IMR-90 (cell line): ENCODE measurements at regions not wholly inside any gene's neighbourhood (a gene's known extent, or its start where the extent isn't known, plus 50 kb on each side); places are given as distances from the start of the nearest gene placed in this dataset.

Experiments used
- ATAC-seq: fragments of 200-7000 bp; cut with Tn5 transposase; 2 replicates; pipeline ENCODE4 v1.9.1; 2020; ENCODE audit warnings: low read depth, mild to moderate bottlenecking, moderate library complexity
- BruUV-seq: library from RNA; stranded (reverse); fragments of 400-500 nt; replicated peaks from 2 replicates; lab custom pipeline; 2021; lab: Mats Ljungman, UMichigan
- CTCF ChIA-PET: fragments of 300-600 bp; formaldehyde crosslinking; extraction: SDS; loops from one replicate; lab custom pipeline; 2021; ENCODE audit warnings: antibody characterized with exemption; lab: Yijun Ruan, JAX
- POLR2A ChIA-PET: fragments of 300-600 bp; sonication (Branson Sonifier 250); formaldehyde crosslinking; loops from one replicate; lab custom pipeline; 2022; ENCODE audit warnings: antibody characterized with exemption; ENCODE audit not compliant: unreplicated experiment; lab: Charles Lee
- DNase-seq: peaks from one replicate; pipeline ENCODE4 v3.0.0; 2013
- H2AFZ ChIP-seq: replicated peaks from 2 replicates; pipeline ENCODE3; 2013; ENCODE audit warnings: low read length, mild to moderate bottlenecking; ENCODE audit not compliant: poor library complexity
- H2AK5ac ChIP-seq: 2 replicates; pipeline ENCODE4 v1.6.1; 2013; ENCODE audit warnings: low read depth, low read length, inconsistent platforms
- H2AK9ac ChIP-seq: replicated peaks from 2 replicates; pipeline ENCODE3; 2013; ENCODE audit warnings: mild to moderate bottlenecking, low read depth, low read length, moderate library complexity; ENCODE audit not compliant: poor library complexity
- H2BK120ac ChIP-seq: 2 replicates; pipeline ENCODE4 v1.6.1; 2013; ENCODE audit warnings: low read depth, low read length, inconsistent platforms
- H2BK15ac ChIP-seq: 3 replicates; pipeline ENCODE4 v1.6.1; 2013; ENCODE audit warnings: low read depth, low read length, inconsistent platforms
- H2BK20ac ChIP-seq: 2 replicates; pipeline ENCODE4 v1.6.1; 2013; ENCODE audit warnings: low read depth, mild to moderate bottlenecking, inconsistent platforms, low read length, moderate library complexity
- H2BK5ac ChIP-seq: 2 replicates; pipeline ENCODE4 v1.6.1; 2013; ENCODE audit warnings: mild to moderate bottlenecking, low read depth, low read length, inconsistent platforms; ENCODE audit not compliant: poor library complexity, severe bottlenecking
- H3K14ac ChIP-seq: replicated peaks from 2 replicates; pipeline ENCODE4 v1.6.1; 2013; ENCODE audit warnings: low read depth, low read length, inconsistent platforms
- H3K18ac ChIP-seq: 2 replicates; pipeline ENCODE4 v1.6.1; 2013; ENCODE audit warnings: low read depth, low read length, control low read depth
- H3K23ac ChIP-seq: 2 replicates; pipeline ENCODE4 v1.6.1; 2013; ENCODE audit warnings: low read depth, low read length, inconsistent platforms
- H3K27ac ChIP-seq: 2 replicates; pipeline ENCODE4 v1.5.1; 2013; ENCODE audit warnings: mild to moderate bottlenecking, control low read depth, low read length; ENCODE audit not compliant: insufficient read depth
- H3K27me3 ChIP-seq: 2 replicates; pipeline ENCODE4 v1.6.1; 2013; ENCODE audit warnings: low read length; ENCODE audit not compliant: control insufficient read depth, insufficient read depth
- H3K36me3 ChIP-seq: 2 replicates; pipeline ENCODE4 v1.6.1; 2013; ENCODE audit warnings: low read length, mixed read lengths; ENCODE audit not compliant: control insufficient read depth, insufficient read depth
- H3K4ac ChIP-seq: 2 replicates; pipeline ENCODE4 v1.6.1; 2013; ENCODE audit warnings: low read depth, low read length, inconsistent platforms
- H3K4me1 ChIP-seq: 2 replicates; pipeline ENCODE4 v1.6.1; 2013; ENCODE audit warnings: low read length, mixed read lengths; ENCODE audit not compliant: control insufficient read depth, insufficient read depth
- H3K4me2 ChIP-seq: 2 replicates; pipeline ENCODE4 v1.6.1; 2013; ENCODE audit warnings: low read depth, mild to moderate bottlenecking, control low read depth, low read length, moderate library complexity
- H3K4me3 ChIP-seq: 2 replicates; pipeline ENCODE4 v1.5.1; 2013; ENCODE audit warnings: low read depth, mild to moderate bottlenecking, control low read depth, low read length, moderate library complexity; ENCODE audit not compliant: insufficient read depth
- H3K56ac ChIP-seq: 2 replicates; pipeline ENCODE4 v1.6.1; 2013; ENCODE audit warnings: low read length, inconsistent platforms; ENCODE audit not compliant: insufficient read depth; ENCODE audit errors: extremely low read depth
- H3K79me1 ChIP-seq, 2 experiments: 2 replicates each; pipeline ENCODE4 v1.6.1; 2013; ENCODE audit warnings: low read length in 2 of 2, inconsistent platforms in 1 of 2, low read depth in 1 of 2
- H3K9ac ChIP-seq: 2 replicates; pipeline ENCODE4 v1.6.1; 2013; ENCODE audit warnings: low read depth, low read length, control low read depth
- H3K9me1 ChIP-seq: 2 replicates; pipeline ENCODE4 v1.6.1; 2013; ENCODE audit warnings: low read length, inconsistent platforms; ENCODE audit not compliant: insufficient read depth
- H3K9me3 ChIP-seq: 2 replicates; pipeline ENCODE4 v1.6.1; 2013; ENCODE audit warnings: low read length; ENCODE audit not compliant: control insufficient read depth, insufficient read depth
- H4K20me1 ChIP-seq: 2 replicates; pipeline ENCODE4 v1.6.1; 2013; ENCODE audit warnings: low read length, inconsistent platforms; ENCODE audit not compliant: insufficient read depth
- H4K5ac ChIP-seq: 2 replicates; pipeline ENCODE4 v1.6.1; 2013; ENCODE audit warnings: mild to moderate bottlenecking, low read depth, low read length, control low read depth
- H4K8ac ChIP-seq, 2 experiments: 2 replicates each; pipeline ENCODE4 v1.6.1; 2013; ENCODE audit warnings: low read depth in 2 of 2, low read length in 2 of 2, control low read depth in 1 of 2, inconsistent platforms in 1 of 2
- H4K91ac ChIP-seq: 2 replicates; pipeline ENCODE4 v1.6.1; 2013; ENCODE audit warnings: low read depth, low read length, inconsistent platforms; ENCODE audit not compliant: insufficient read depth
- BHLHE40 ChIP-seq: fragments of 150-350 bp; IDR thresholded peaks from 2 replicates; pipeline ENCODE4 v1.6.1; 2016; ENCODE audit warnings: mild to moderate bottlenecking, low read depth, low read length
- CEBPB ChIP-seq: IDR thresholded peaks from 2 replicates; pipeline ENCODE4 v1.6.1; 2012; ENCODE audit warnings: low read depth, low read length, improper control_type of control experiment
- CHD1 ChIP-seq: IDR thresholded peaks from 2 replicates; pipeline ENCODE4 v1.6.1; 2012; ENCODE audit warnings: low read depth, low read length, improper control_type of control experiment
- CTCF ChIP-seq: conservative IDR thresholded peaks from 2 replicates; pipeline ENCODE4 v1.5.1; 2012; ENCODE audit warnings: mild to moderate bottlenecking, low read depth, low read length, improper control_type of control experiment
- ELK1 ChIP-seq: fragments of 150-350 bp; IDR thresholded peaks from 2 replicates; pipeline ENCODE4 v1.6.1; 2016; ENCODE audit warnings: low read depth, mild to moderate bottlenecking, low read length, moderate library complexity, borderline replicate concordance
- FOS ChIP-seq: fragments of 150-350 bp; IDR thresholded peaks from 2 replicates; pipeline ENCODE4 v1.6.1; 2016; ENCODE audit warnings: low read depth, low read length
- MAZ ChIP-seq: IDR thresholded peaks from 2 replicates; pipeline ENCODE4 v1.6.1; 2012; ENCODE audit warnings: low read depth, mild to moderate bottlenecking, low read length, improper control_type of control experiment, moderate library complexity, borderline replicate concordance
- MXI1 ChIP-seq: IDR thresholded peaks from 2 replicates; pipeline ENCODE4 v1.6.1; 2012; ENCODE audit warnings: low read depth, mild to moderate bottlenecking, low read length, moderate library complexity, borderline replicate concordance
- RCOR1 ChIP-seq: IDR thresholded peaks from 2 replicates; pipeline ENCODE4 v1.6.1; 2012; ENCODE audit warnings: mild to moderate bottlenecking, low read length, improper control_type of control experiment; ENCODE audit not compliant: insufficient replicate concordance
- RFX5 ChIP-seq: IDR thresholded peaks from 2 replicates; pipeline ENCODE4 v1.8.0; 2012; ENCODE audit warnings: low read depth, mild to moderate bottlenecking, low read length, moderate library complexity
- SMC3 ChIP-seq: fragments of 150-350 bp; IDR thresholded peaks from 2 replicates; pipeline ENCODE4 v1.6.1; 2016; ENCODE audit warnings: low read depth, mild to moderate bottlenecking, antibody characterized with exemption, low read length, moderate library complexity
- USF2 ChIP-seq: fragments of 150-350 bp; IDR thresholded peaks from 2 replicates; pipeline ENCODE4 v1.6.1; 2017; ENCODE audit warnings: mild to moderate bottlenecking, antibody characterized with exemption, low read length, low read depth
- WGBS, 2 experiments: methylation state at CpG; one replicate each; pipeline versions ENCODE4 v1.1.5 to v1.1.7; 2013; ENCODE audit warnings: missing lambda C conversion rate in 2 of 2; ENCODE audit not compliant: insufficient read length in 1 of 2; ENCODE audit errors: extremely low coverage in 2 of 2; 5-methylcytosine and 5-hydroxymethylcytosine counted together
- dilution Hi-C: fragments of 300-500 bp; cut with HindIII; formaldehyde crosslinking; loops from one replicate; pipeline ENCODE4 v1.14.3; 2018; ENCODE audit warnings: low sequenced_read_pairs; ENCODE audit not compliant: unreplicated experiment
- in situ Hi-C: fragments of 300-500 bp; cut with MboI; formaldehyde crosslinking; loops from 3 replicates; pipeline ENCODE4 v1.14.3; 2019; ENCODE audit warnings: low sequenced_read_pairs, inconsistent platforms, mixed read lengths
- intact Hi-C: fragments of 100-400 bp; cut with micrococcal nuclease; formaldehyde crosslinking; loops from 2 replicates; pipeline ENCODE4 v1.10.0; 2022

DNA sequence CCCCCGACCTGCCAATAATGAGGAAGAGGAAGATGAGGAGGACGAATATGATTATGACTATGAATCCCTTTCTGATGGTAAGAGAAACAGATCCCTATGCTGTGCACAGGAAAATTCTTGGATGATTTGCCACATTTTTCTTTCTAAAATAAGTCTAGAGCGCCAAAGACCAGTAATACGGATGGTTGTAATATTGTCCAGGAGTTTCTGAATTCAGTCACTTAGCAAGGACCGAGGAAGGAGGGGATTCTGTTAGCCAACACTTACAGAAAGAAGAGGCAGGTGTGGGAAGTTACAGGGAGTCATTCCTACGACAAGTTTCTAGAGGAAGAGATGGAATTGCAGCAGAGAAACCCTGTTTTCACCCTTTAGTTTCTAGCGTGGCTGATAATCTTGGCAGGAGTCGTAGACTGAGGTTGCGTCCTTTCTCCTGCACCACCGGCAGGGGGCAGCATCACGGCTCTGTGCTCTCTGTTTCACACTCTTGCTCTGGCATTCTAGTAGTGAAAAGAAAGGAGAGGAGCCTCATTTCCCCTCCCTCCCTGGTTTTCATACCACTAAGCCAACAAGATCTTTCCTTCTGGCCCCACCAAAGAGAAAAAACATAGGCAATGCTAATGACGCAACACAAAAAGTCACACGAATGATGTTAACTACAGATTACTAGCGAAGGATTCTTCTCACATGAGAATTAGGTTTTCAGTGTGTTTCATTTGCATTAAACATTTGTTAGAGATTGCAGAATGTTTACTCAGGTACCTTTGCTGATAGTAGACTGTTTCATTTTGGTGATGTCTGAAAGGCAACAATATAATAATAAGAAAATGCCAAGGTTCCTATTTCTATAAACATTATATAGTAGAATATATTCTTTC lies 82.7 kb downstream of the NOC3L start (continued):
- TF ChIP-seq RCOR1: no peak

- H3K14ac ChIP-seq: no peak overlapping the region
- no peaks in the 10 kb centered on the region for H3K9me3 ChIP-seq
- 0 out of 2 replicates have a peak overlapping the region, but pooled peaks have one; percentile 1 for H4K91ac ChIP-seq
- no peak overlapping the region for H3K27ac ChIP-seq
- no peaks in the 10 kb centered on the region for H3K79me1 ChIP-seq
- no peak overlapping the region for H3K9ac ChIP-seq
- no peaks in the 10 kb centered on the region for H4K20me1 ChIP-seq
- WGBS, 2 experiments: no CpG with 5 or more reads among the region's 5 CpGs
- H3K56ac ChIP-seq: no peak overlapping the region
- no peak overlapping the region for H3K4me2 ChIP-seq
- no peak overlapping the region for H3K23ac ChIP-seq
- intact Hi-C loops: no loop called here
- H2BK120ac ChIP-seq: no peak overlapping the region
- dilution Hi-C loops: no loop called here
- ChIA-PET CTCF (no interaction called here), POLR2A (no interaction called here)
- no peak overlapping the region for H3K4ac ChIP-seq
- no peak overlapping the region for H3K4me3 ChIP-seq
- ATAC-seq (no peak), DNase-seq (no peak)
- H3K36me3 ChIP-seq: no peaks in the 10 kb centered on the region
- H2AFZ ChIP-seq: no peak overlapping the region
- no TSS peak for BruUV-seq
- H4K5ac ChIP-seq: no peak overlapping the region
- no peaks in the 10 kb centered on the region for H3K27me3 ChIP-seq
- H2AK5ac ChIP-seq: no peak overlapping the region
- H3K4me1 ChIP-seq: peaks cover 1% of the 10 kb centered on the region
- H2AK9ac ChIP-seq: no peak overlapping the region
- H2BK5ac ChIP-seq: no peak overlapping the region
- in situ Hi-C loops: no loop called here
- no peak overlapping the region; the same call in 2 of the 3 replicates for H2BK15ac ChIP-seq
- H4K8ac ChIP-seq: no peak overlapping the region
- H3K18ac ChIP-seq: no peak overlapping the region
- H2BK20ac ChIP-seq: no peak overlapping the region
- H3K9me1 ChIP-seq: no peaks in the 10 kb centered on the region
- TF ChIP-seq BHLHE40 (no peak), FOS (no peak), SMC3 (no peak), RFX5 (no peak), CHD1 (no peak), RCOR1 (no peak), USF2 (no peak), MAZ (no peak), MXI1 (no peak), CTCF (no peak), CEBPB (no peak), ELK1 (no peak)
These were observed 81.1 kb downstream of the NOC3L start for GRCh38 chr10:94281654-94282053.
